ENCODE measurements at regions not wholly inside any gene's neighbourhood (a gene's known extent, or its start where the extent isn't known, plus 50 kb on each side); places are given as distances from the start of the nearest gene placed in this dataset.

DNA sequence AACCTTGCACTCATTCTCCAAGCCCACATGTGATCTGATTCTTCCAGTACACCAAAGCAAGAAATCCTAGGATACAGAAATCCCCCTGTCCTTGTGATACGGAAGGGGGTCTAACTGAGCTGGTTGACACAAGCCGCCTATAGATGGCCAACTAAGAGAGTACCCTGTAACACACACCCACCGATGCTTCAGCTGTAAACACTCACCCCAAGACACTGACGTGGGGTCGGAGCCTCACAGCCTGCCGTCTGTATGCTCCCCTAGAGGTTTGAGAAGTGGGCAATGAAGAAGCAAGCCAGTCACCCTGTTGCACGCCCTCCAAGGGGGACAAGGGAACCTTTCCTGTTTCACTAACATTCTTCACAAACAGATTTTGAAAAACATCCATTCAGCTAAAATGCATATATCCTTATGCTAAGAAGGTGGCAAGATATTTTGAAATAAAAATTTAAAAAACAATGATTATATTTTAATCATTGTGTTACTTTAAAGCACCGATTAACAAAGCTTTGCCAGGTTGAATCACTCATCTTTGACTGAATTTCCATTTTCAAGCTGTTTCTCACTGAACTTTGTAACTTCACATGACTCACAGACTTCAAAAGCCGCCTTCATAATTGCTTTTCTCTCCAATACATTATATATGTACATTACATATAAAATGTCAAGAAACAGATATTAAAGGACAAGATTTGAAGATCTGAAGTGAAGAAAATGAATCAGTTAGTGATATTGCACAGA lies 329.3 kb downstream of the ARL4A start (continued):
- TF ChIP-seq, protein P1, sequence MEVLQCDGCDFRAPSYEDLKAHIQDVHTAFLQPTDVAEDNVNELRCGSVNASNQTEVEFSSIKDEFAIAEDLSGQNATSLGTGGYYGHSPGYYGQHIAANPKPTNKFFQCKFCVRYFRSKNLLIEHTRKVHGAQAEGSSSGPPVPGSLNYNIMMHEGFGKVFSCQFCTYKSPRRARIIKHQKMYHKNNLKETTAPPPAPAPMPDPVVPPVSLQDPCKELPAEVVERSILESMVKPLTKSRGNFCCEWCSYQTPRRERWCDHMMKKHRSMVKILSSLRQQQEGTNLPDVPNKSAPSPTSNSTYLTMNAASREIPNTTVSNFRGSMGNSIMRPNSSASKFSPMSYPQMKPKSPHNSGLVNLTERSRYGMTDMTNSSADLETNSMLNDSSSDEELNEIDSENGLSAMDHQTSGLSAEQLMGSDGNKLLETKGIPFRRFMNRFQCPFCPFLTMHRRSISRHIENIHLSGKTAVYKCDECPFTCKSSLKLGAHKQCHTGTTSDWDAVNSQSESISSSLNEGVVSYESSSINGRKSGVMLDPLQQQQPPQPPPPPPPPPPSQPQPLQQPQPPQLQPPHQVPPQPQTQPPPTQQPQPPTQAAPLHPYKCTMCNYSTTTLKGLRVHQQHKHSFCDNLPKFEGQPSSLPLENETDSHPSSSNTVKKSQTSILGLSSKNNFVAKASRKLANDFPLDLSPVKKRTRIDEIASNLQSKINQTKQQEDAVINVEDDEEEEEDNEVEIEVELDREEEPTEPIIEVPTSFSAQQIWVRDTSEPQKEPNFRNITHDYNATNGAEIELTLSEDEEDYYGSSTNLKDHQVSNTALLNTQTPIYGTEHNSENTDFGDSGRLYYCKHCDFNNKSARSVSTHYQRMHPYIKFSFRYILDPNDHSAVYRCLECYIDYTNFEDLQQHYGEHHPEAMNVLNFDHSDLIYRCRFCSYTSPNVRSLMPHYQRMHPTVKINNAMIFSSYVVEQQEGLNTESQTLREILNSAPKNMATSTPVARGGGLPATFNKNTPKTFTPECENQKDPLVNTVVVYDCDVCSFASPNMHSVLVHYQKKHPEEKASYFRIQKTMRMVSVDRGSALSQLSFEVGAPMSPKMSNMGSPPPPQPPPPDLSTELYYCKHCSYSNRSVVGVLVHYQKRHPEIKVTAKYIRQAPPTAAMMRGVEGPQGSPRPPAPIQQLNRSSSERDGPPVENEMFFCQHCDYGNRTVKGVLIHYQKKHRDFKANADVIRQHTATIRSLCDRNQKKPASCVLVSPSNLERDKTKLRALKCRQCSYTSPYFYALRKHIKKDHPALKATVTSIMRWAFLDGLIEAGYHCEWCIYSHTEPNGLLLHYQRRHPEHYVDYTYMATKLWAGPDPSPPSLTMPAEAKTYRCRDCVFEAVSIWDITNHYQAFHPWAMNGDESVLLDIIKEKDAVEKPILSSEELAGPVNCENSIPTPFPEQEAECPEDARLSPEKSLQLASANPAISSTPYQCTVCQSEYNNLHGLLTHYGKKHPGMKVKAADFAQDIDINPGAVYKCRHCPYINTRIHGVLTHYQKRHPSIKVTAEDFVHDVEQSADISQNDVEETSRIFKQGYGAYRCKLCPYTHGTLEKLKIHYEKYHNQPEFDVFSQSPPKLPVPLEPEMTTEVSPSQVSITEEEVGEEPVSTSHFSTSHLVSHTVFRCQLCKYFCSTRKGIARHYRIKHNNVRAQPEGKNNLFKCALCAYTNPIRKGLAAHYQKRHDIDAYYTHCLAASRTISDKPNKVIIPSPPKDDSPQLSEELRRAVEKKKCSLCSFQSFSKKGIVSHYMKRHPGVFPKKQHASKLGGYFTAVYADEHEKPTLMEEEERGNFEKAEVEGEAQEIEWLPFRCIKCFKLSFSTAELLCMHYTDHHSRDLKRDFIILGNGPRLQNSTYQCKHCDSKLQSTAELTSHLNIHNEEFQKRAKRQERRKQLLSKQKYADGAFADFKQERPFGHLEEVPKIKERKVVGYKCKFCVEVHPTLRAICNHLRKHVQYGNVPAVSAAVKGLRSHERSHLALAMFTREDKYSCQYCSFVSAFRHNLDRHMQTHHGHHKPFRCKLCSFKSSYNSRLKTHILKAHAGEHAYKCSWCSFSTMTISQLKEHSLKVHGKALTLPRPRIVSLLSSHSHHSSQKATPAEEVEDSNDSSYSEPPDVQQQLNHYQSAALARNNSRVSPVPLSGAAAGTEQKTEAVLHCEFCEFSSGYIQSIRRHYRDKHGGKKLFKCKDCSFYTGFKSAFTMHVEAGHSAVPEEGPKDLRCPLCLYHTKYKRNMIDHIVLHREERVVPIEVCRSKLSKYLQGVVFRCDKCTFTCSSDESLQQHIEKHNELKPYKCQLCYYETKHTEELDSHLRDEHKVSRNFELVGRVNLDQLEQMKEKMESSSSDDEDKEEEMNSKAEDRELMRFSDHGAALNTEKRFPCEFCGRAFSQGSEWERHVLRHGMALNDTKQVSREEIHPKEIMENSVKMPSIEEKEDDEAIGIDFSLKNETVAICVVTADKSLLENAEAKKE (CRISPR knock-in tag; IDR thresholded peaks at IDR 0.05), result no peak
- no peak for TF ChIP-seq JUNB (IDR thresholded peaks at IDR 0.05; ENCODE audit: unreplicated experiment)
- TF ChIP-seq, protein P2, sequence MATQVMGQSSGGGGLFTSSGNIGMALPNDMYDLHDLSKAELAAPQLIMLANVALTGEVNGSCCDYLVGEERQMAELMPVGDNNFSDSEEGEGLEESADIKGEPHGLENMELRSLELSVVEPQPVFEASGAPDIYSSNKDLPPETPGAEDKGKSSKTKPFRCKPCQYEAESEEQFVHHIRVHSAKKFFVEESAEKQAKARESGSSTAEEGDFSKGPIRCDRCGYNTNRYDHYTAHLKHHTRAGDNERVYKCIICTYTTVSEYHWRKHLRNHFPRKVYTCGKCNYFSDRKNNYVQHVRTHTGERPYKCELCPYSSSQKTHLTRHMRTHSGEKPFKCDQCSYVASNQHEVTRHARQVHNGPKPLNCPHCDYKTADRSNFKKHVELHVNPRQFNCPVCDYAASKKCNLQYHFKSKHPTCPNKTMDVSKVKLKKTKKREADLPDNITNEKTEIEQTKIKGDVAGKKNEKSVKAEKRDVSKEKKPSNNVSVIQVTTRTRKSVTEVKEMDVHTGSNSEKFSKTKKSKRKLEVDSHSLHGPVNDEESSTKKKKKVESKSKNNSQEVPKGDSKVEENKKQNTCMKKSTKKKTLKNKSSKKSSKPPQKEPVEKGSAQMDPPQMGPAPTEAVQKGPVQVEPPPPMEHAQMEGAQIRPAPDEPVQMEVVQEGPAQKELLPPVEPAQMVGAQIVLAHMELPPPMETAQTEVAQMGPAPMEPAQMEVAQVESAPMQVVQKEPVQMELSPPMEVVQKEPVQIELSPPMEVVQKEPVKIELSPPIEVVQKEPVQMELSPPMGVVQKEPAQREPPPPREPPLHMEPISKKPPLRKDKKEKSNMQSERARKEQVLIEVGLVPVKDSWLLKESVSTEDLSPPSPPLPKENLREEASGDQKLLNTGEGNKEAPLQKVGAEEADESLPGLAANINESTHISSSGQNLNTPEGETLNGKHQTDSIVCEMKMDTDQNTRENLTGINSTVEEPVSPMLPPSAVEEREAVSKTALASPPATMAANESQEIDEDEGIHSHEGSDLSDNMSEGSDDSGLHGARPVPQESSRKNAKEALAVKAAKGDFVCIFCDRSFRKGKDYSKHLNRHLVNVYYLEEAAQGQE (IDR thresholded peaks at IDR 0.05; ENCODE audit: unreplicated experiment), result no peak

DNA sequence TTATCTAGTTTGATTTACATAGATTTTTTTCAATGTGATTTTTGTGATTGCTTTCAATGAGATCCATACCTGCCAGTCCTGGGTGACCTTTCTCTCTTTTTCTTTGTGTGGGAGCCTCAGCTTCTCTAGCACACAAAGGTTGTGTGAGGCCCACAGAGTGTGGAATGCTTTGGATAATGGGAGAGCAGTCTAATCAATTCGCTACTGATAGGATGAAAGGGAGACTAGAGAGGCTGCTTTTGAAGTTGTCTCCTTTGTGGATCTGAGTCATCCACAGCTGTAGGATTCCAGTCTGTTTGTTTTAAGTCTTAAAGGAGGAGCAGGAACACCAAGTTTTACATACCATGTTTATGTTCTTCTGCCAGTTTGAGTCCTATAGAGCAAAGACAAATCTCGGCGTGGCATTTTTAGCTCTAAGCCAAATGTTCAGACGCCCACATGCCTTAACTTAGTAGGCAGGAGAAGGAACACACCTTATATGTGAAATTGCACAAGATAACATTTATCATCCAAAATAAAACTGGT lies 330.0 kb downstream of the ARL4A start:
- H3K4me3 Mint-ChIP-seq, result no peak overlapping the region
- Histone ChIP-seq H3K27me3 (ENCODE audit: insufficient read depth) (no peaks in the 10 kb centered on the region), H3K9me2 (ENCODE audit: insufficient read depth) (no peaks in the 10 kb centered on the region), H3K36me3 (ENCODE audit: insufficient read depth) (no peaks in the 10 kb centered on the region), H3K4me3 (no peak overlapping the region), H3K4me2 (peak overlapping the region; percentile 28; the same call in 1 of the 2 replicates), H3F3A (replicated peaks; ENCODE audit: low read depth) (no peaks in the 10 kb centered on the region), H4K20me1 (replicated peaks; ENCODE audit: insufficient read depth) (no peaks in the 10 kb centered on the region), H3K27ac (ENCODE audit: low read depth) (peak overlapping the region; percentile 24; the same call in 1 of the 2 replicates), H3K79me2 (replicated peaks; ENCODE audit: insufficient read depth) (no peaks in the 10 kb centered on the region), H3K4me1 (ENCODE audit: insufficient read depth) (peaks cover 24% of the 10 kb centered on the region), H2AFZ (peak overlapping the region; percentile 16; the same call in 1 of the 2 replicates)
- ATAC-seq (peak; percentile 95), DNase-seq (ENCODE audit: low spot score) (peak; percentile 61)
- peaks cover 3% of the 10 kb centered on the region for H3K27me3 Mint-ChIP-seq (ENCODE audit: insufficient read depth, low read depth, poor library complexity)
- TF ChIP-seq ZNF331 (CRISPR knock-in tag; IDR thresholded peaks at IDR 0.05; ENCODE audit: low read depth) (no peak), EZH2phosphoT487 (IDR thresholded peaks at IDR 0.05; ENCODE audit: unreplicated experiment) (no peak)
- peaks cover 32% of the 10 kb centered on the region for H3K4me1 Mint-ChIP-seq
- H3K9me3 Mint-ChIP-seq, result no peaks in the 10 kb centered on the region
- peak overlapping the region; percentile 63; the same call in 1 of the 2 replicates for H3K27ac Mint-ChIP-seq
- H3K36me3 Mint-ChIP-seq (ENCODE audit: low read depth), result no peaks in the 10 kb centered on the region

Measured in GM23338 (cell line).